AG04449 (cell line): ENCODE measurements at regions not wholly inside any gene's neighbourhood (a gene's known extent, or its start where the extent isn't known, plus 50 kb on each side); places are given as distances from the start of the nearest gene placed in this dataset.

ENCODE experiments used
- CTCF ChIA-PET: fragments of 350-600 bp; formaldehyde crosslinking; extraction: SDS; loops from one replicate; lab custom pipeline; 2021; ENCODE audit warnings: antibody characterized with exemption; lab: Yijun Ruan, JAX
- POLR2A ChIA-PET: fragments of 400-600, 350-600 bp; formaldehyde crosslinking; extraction: SDS; loops from one replicate; lab custom pipeline; 2020; ENCODE audit warnings: antibody characterized with exemption, inconsistent platforms; lab: Yijun Ruan, JAX
- DNase-seq: peaks from one replicate; pipeline ENCODE4 v3.0.0-alpha.2; 2010; ENCODE audit warnings: low read depth, low spot score
- H3K4me3 ChIP-seq: 2 replicates; pipeline ENCODE4 v1.5.1; 2011; ENCODE audit warnings: low read depth, mild to moderate bottlenecking, control low read depth, low read length
- CTCF ChIP-seq: IDR thresholded peaks from one replicate; pipeline ENCODE4 v1.5.1; 2011; ENCODE audit warnings: mild to moderate bottlenecking, moderate library complexity, low read length, control low read depth, inconsistent platforms; ENCODE audit not compliant: insufficient read depth; ENCODE audit errors: missing control alignments

DNA sequence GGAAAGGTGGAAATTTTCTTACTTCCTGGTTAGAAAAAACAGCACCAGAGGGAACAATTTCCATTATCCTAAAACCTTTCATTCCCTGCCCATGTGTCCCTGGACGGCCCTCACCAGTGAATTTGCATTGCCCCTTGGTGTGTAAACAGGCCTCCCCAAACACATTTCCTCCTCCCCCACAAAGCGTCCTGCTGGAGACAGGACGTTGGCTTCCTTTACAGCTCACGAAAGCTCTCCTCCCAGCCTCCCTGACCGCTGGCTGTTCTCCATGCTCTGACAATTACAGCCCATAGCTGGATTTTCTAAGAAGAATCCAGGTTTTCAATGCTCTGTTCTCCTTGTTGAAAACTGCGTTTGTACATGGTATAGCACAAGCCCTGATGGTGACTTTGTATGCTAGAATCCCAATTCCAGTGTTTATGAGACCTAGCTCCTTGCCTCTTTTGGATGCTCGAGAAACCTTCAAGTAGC is 724.2 kb upstream of the CELF2 start:
- H3K4me3 ChIP-seq: no peak overlapping the region
- CTCF ChIA-PET: no interaction called here
- no peak for TF ChIP-seq CTCF
- DNase-seq: no peak
- POLR2A ChIA-PET: no interaction called here

DNA sequence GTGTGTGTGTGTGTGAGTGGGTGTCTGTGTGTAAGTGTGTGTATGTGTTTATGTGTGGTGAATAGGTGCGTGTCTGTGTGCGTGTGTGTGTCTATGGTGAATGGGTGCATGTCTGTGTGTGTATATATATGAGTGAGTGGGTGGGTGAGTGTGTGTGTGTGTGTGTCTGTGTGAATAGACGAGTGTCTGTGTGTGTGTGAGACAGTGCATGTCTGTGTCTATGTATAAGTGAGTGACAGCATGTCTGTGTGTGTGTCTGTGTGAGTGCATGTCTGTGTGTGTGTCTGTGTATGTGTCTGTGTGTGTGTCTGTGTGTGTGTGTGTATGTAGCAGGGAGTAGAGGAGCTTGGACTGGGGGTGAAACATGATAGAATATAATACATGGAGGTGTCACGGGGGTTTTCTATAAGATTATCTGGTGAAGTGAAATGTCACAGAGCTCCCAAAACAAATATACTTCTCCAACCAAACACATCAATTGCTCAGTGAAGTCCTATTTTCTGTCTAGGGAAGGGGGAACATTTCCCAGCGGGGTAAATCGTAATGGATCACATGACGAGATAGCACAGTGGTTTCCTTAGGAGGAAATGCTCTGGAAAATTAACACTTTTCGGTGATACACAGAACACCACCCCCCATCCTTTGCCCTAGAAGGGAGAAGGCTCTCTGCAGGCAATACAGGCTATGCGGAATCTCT is 723.3 kb upstream of the CELF2 start:
- H3K4me3 ChIP-seq: no peak overlapping the region
- DNase-seq: no peak
- ChIA-PET POLR2A (no interaction called here), CTCF (no interaction called here)
- no peak for TF ChIP-seq CTCF

DNA sequence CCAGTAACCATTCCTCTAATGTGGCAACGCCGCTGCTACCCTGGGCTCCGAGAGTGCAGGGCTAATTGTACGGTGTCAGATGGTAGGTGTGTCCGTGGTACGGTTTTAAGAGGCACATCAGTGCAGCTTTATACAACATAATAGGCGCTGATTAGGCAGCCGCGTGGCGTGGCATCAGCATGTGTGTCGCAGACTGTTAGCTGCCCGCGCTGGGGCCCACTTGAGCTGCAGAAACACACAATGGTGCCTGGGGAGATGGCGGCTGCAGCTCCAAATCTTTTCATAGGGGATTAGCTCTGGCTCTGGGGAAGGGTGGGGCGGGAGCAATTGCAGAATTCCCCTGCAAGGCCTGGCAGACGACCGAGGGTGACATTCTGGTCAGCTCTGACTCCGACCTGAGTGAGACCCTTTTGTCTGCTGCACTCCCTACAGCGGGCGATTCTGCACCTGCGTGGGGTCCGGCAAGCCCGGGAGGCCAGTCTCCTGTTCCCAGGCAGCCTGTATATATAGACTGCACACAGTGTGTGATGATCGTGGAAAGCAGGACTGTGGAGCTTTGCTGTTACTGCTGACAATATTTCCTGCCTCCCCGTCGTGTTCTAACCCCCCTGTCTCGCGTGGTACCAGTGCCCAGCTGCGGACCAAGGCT is 722.7 kb upstream of the CELF2 start:
- ChIA-PET CTCF (interaction anchor here (1.3 kb wide), 1 partner anchor 976 kb away, joined by 3 read pairs; no protein-coding TSS in a partner anchor), POLR2A (no interaction called here)
- no peak overlapping the region for H3K4me3 ChIP-seq
- TF ChIP-seq CTCF: no peak
- DNase-seq: no peak

- TF ChIP-seq CTCF: no peak
- no peak overlapping the region for H3K4me3 ChIP-seq
- ChIA-PET CTCF (interaction anchor here (1.3 kb wide), 1 partner anchor 976 kb away, joined by 3 read pairs; no protein-coding TSS in a partner anchor), POLR2A (no interaction called here)
- DNase-seq: no peak
These were observed 722.1 kb upstream of the CELF2 start for GRCh38 chr10:10295537-10295936.

DNA sequence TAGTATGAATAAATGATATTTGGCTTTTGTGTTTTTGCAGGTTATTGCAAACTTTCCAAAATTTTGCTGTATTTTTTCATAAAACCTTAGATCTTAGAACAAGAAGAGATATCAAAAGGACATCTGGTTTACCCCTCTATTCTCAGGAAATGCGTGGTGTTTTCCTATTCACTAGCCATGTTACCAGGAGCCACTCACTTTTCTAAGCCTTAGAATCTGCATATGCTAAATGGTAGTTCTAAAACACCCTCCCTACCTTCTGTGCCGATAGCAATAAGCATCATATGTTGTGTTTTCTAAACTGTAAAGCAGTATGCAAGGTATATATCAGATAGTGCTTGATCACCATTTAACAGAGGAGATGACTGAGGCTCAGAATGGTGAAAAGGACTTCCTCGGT is 715.0 kb upstream of the CELF2 start:
- no peak for DNase-seq
- CTCF ChIA-PET: no interaction called here
- no peak for TF ChIP-seq CTCF
- POLR2A ChIA-PET: no interaction called here
- H3K4me3 ChIP-seq: no peak overlapping the region

DNA sequence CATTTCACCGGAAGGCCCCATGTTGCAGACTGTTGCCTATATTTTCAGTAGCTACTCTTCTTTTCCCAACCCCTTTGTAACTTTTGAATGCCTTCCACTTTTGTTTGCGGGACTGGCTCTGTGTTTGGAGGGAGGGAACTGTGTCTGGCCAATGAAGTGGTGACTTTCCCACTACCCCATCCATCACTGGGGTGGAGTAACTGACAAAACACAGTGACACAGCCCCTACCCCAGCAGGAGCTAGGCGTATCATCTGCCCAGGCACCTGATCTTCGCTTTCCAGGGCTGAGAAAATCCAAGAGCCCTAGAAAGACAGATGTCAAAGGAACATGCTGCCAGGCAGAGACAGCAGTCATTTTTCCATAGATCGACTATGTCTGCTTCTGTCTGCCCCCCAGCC is 710.6 kb upstream of the CELF2 start:
- no peak for TF ChIP-seq CTCF
- no peak for DNase-seq
- POLR2A ChIA-PET: no interaction called here
- no peak overlapping the region for H3K4me3 ChIP-seq
- CTCF ChIA-PET: no interaction called here
